Mesenchymal stem cell (in vitro differentiated cells and primary cell): ENCODE measurements at regions not wholly inside any gene's neighbourhood (a gene's known extent, or its start where the extent isn't known, plus 50 kb on each side); places are given as distances from the start of the nearest gene placed in this dataset.

ENCODE experiments used
- DNase-seq: peaks from one replicate; pipeline ENCODE4 v3.0.0-alpha.2; 2013
- H2AFZ ChIP-seq: one replicate; pipeline ENCODE4 v1.6.1; 2013; ENCODE audit warnings: low read depth, mild to moderate bottlenecking, control low read depth, inconsistent platforms, low read length, moderate library complexity
- H2AK5ac ChIP-seq: 2 replicates; pipeline ENCODE4 v1.6.1; 2013; ENCODE audit warnings: low read length, moderate library complexity, mild to moderate bottlenecking, inconsistent platforms; ENCODE audit not compliant: severe bottlenecking
- H2BK120ac ChIP-seq: one replicate; pipeline ENCODE4 v1.6.1; 2013; ENCODE audit warnings: low read depth, mild to moderate bottlenecking, inconsistent platforms, low read length, moderate library complexity
- H2BK12ac ChIP-seq, 2 experiments: one replicate each; pipeline ENCODE4 v1.6.1; 2013; ENCODE audit warnings: inconsistent platforms in 2 of 2, low read length in 2 of 2, mild to moderate bottlenecking in 2 of 2, moderate library complexity in 2 of 2, control low read depth in 1 of 2
- H2BK15ac ChIP-seq: one replicate; pipeline ENCODE4 v1.6.1; 2013; ENCODE audit warnings: mild to moderate bottlenecking, low read depth, inconsistent platforms; ENCODE audit not compliant: poor library complexity, severe bottlenecking
- H2BK5ac ChIP-seq: 2 replicates; pipeline ENCODE4 v1.6.1; 2013; ENCODE audit warnings: low read depth, mild to moderate bottlenecking, low read length, control low read depth, inconsistent platforms; ENCODE audit not compliant: poor library complexity, severe bottlenecking
- H3K14ac ChIP-seq, 2 experiments: one replicate each; pipeline ENCODE4 v1.6.1; 2013; ENCODE audit warnings: inconsistent platforms in 2 of 2, low read length in 2 of 2, control low read depth in 1 of 2, mild to moderate bottlenecking in 1 of 2, moderate library complexity in 1 of 2
- H3K18ac ChIP-seq, 2 experiments: one replicate each; pipeline ENCODE4 v1.6.1; 2013; ENCODE audit warnings: inconsistent platforms in 2 of 2, low read length in 2 of 2, control low read depth in 1 of 2, low read depth in 1 of 2, mild to moderate bottlenecking in 1 of 2
- H3K23ac ChIP-seq, 2 experiments: one replicate each; pipeline ENCODE4 v1.6.1; 2013; ENCODE audit warnings: inconsistent platforms in 2 of 2, low read length in 2 of 2, mild to moderate bottlenecking in 2 of 2, moderate library complexity in 2 of 2, control low read depth in 1 of 2
- H3K27ac ChIP-seq: 2 replicates; pipeline ENCODE4 v1.5.1; 2013; ENCODE audit warnings: mild to moderate bottlenecking, moderate library complexity, low read length, control low read depth, inconsistent platforms; ENCODE audit not compliant: poor library complexity, severe bottlenecking
- H3K27me3 ChIP-seq, 2 experiments: 2 replicates each; pipeline versions ENCODE4 v1.6.1 to v1.7.0; 2013; ENCODE audit warnings: low read length in 2 of 2, mild to moderate bottlenecking in 2 of 2, moderate library complexity in 2 of 2, control low read depth in 1 of 2, inconsistent platforms in 1 of 2; ENCODE audit not compliant: control insufficient read depth in 1 of 2, insufficient read depth in 1 of 2
- H3K36me3 ChIP-seq, 2 experiments: 2 replicates each; pipeline versions ENCODE4 v1.6.1 to v1.7.0; 2013; ENCODE audit warnings: low read length in 2 of 2, control low read depth in 1 of 2, inconsistent platforms in 1 of 2, low read depth in 1 of 2, mild to moderate bottlenecking in 1 of 2; ENCODE audit not compliant: insufficient read depth in 2 of 2, control insufficient read depth in 1 of 2
- H3K4ac ChIP-seq, 2 experiments: one replicate each; pipeline ENCODE4 v1.6.1; 2013; ENCODE audit warnings: inconsistent platforms in 2 of 2, low read length in 2 of 2, mild to moderate bottlenecking in 2 of 2, moderate library complexity in 2 of 2, control low read depth in 1 of 2, low read depth in 1 of 2
- H3K4me1 ChIP-seq: 2 replicates; pipeline ENCODE4 v1.6.1; 2013; ENCODE audit warnings: low read depth, low read length, control low read depth; ENCODE audit not compliant: control insufficient read depth, insufficient read depth
- H3K4me2 ChIP-seq: 2 replicates; pipeline ENCODE4 v1.6.1; 2013; ENCODE audit warnings: low read length, mild to moderate bottlenecking, inconsistent platforms; ENCODE audit not compliant: poor library complexity, severe bottlenecking
- H3K4me3 ChIP-seq, 2 experiments: 2 replicates each; pipeline versions ENCODE4 v1.5.1 to v1.7.0; 2013; ENCODE audit warnings: low read length in 2 of 2, mild to moderate bottlenecking in 2 of 2, control low read depth in 1 of 2, low read depth in 1 of 2; ENCODE audit not compliant: insufficient read depth in 1 of 2
- H3K79me1 ChIP-seq: replicated peaks from 2 replicates; pipeline ENCODE4 v1.6.1; 2013; ENCODE audit warnings: mild to moderate bottlenecking, control low read depth, low read length, inconsistent platforms; ENCODE audit not compliant: poor library complexity, severe bottlenecking
- H3K9ac ChIP-seq: 2 replicates; pipeline ENCODE4 v1.7.0; 2013; ENCODE audit warnings: mild to moderate bottlenecking, low read length, moderate library complexity
- H3K9me3 ChIP-seq: 2 replicates; pipeline ENCODE4 v1.7.0; 2013; ENCODE audit warnings: mild to moderate bottlenecking, low read length; ENCODE audit not compliant: control insufficient read depth
- H4K8ac ChIP-seq: one replicate; pipeline ENCODE4 v1.6.1; 2013; ENCODE audit warnings: inconsistent platforms, mild to moderate bottlenecking, low read length, moderate library complexity
- H4K91ac ChIP-seq: one replicate; pipeline ENCODE4 v1.6.1; 2013; ENCODE audit warnings: mild to moderate bottlenecking, low read length, inconsistent platforms
- WGBS: methylation state at CpG from one replicate; pipeline ENCODE4 v1.1.7; 2013; ENCODE audit warnings: mixed read lengths; 5-methylcytosine and 5-hydroxymethylcytosine counted together

- H2AK5ac ChIP-seq: no peak overlapping the region
- no peak overlapping the region for H3K9ac ChIP-seq
- H3K14ac ChIP-seq: no peak overlapping the region
- WGBS: no CpG with 5 or more reads among the region's 2 CpGs
- no peak for DNase-seq
- no peak overlapping the region for H3K18ac ChIP-seq
- H3K4me3 ChIP-seq: no peak overlapping the region
- H2BK120ac ChIP-seq: no peak overlapping the region
- no peak overlapping the region for H3K27ac ChIP-seq
- H2AFZ ChIP-seq: no peak overlapping the region
- H2BK12ac ChIP-seq: no peak overlapping the region
- no peaks in the 10 kb centered on the region for H3K27me3 ChIP-seq
- H3K4ac ChIP-seq: no peak overlapping the region
- no peak overlapping the region for H4K8ac ChIP-seq
- no peaks in the 10 kb centered on the region for H3K79me1 ChIP-seq
- H3K4me2 ChIP-seq: no peak overlapping the region
- no peaks in the 10 kb centered on the region for H3K4me1 ChIP-seq
- no peaks in the 10 kb centered on the region for H3K36me3 ChIP-seq
- H4K91ac ChIP-seq: no peak overlapping the region
- H3K9me3 ChIP-seq: no peaks in the 10 kb centered on the region
- H2BK5ac ChIP-seq: no peak overlapping the region
- H2BK15ac ChIP-seq: no peak overlapping the region
- H3K23ac ChIP-seq: no peak overlapping the region
Observed at GRCh38 chr5:89723907-89724306, 685.6 kb downstream of the CETN3 start.

DNA sequence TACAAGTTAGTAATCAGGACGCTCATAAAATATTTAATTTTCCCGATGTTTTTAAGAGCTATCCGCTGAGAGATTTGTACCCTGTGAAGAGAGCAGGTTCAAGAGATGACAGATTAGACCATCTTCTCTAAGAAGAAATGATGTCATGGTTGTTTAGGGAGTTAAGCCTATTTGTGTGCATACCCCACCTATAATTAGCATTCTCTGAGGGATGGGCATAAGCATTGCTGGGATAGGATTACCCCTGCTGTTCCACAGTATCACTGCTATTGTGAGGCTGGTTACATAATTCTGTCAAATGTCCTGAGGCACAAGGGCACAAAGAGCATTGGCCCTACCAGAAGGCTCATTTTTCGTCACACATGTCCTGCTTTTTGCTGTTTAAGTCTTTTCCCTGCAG is 687.0 kb downstream of the CETN3 start:
- H4K8ac ChIP-seq: no peak overlapping the region
- H2AK5ac ChIP-seq: no peak overlapping the region
- H3K4me1 ChIP-seq: no peaks in the 10 kb centered on the region
- H3K9me3 ChIP-seq: no peaks in the 10 kb centered on the region
- WGBS: 95% methylated on average over 4 of the region's 4 CpGs
- no peak overlapping the region for H3K27ac ChIP-seq
- H2BK15ac ChIP-seq: no peak overlapping the region
- no peak overlapping the region for H2BK120ac ChIP-seq
- no peak for DNase-seq
- H3K9ac ChIP-seq: no peak overlapping the region
- H3K14ac ChIP-seq: no peak overlapping the region
- no peak overlapping the region for H2BK5ac ChIP-seq
- H3K36me3 ChIP-seq: no peaks in the 10 kb centered on the region
- H3K4me3 ChIP-seq: no peak overlapping the region
- no peak overlapping the region for H4K91ac ChIP-seq
- H3K23ac ChIP-seq: no peak overlapping the region
- H2BK12ac ChIP-seq: no peak overlapping the region
- H3K18ac ChIP-seq: no peak overlapping the region
- no peak overlapping the region for H3K4ac ChIP-seq
- no peak overlapping the region for H2AFZ ChIP-seq
- no peaks in the 10 kb centered on the region for H3K27me3 ChIP-seq
- H3K4me2 ChIP-seq: no peak overlapping the region
- no peaks in the 10 kb centered on the region for H3K79me1 ChIP-seq

DNA sequence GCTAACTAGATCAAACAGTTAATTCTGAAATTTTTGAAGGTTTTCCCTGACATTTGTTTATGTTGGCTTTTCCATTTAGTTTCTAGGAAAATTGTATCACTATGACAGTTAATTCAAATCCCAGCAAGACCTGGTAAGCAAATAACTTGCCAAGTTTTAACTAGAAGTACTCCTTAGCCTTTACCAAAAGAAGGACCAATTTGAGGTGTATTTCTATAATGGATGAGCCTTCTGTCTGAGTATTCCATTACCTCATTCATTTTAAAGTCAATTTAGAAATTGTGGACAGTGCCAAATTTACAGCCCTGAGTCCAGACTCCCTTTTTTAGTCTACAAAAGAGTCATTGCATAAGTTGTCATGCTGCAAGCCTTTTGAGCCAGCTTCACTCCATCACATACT is 687.6 kb downstream of the CETN3 start:
- no peak overlapping the region for H2BK15ac ChIP-seq
- no peak overlapping the region for H3K4ac ChIP-seq
- H3K4me2 ChIP-seq: no peak overlapping the region
- H3K27me3 ChIP-seq: no peaks in the 10 kb centered on the region
- H3K36me3 ChIP-seq: no peaks in the 10 kb centered on the region
- no peak for DNase-seq
- no peak overlapping the region for H4K8ac ChIP-seq
- H3K4me1 ChIP-seq: no peaks in the 10 kb centered on the region
- H2AK5ac ChIP-seq: no peak overlapping the region
- H2BK5ac ChIP-seq: no peak overlapping the region
- no peak overlapping the region for H3K18ac ChIP-seq
- no peak overlapping the region for H4K91ac ChIP-seq
- H3K9me3 ChIP-seq: no peaks in the 10 kb centered on the region
- no peak overlapping the region for H3K23ac ChIP-seq
- H2BK120ac ChIP-seq: no peak overlapping the region
- H3K9ac ChIP-seq: no peak overlapping the region
- no peak overlapping the region for H2AFZ ChIP-seq
- no peak overlapping the region for H3K14ac ChIP-seq
- no peak overlapping the region for H3K4me3 ChIP-seq
- H2BK12ac ChIP-seq: no peak overlapping the region
- no peak overlapping the region for H3K27ac ChIP-seq
- H3K79me1 ChIP-seq: no peaks in the 10 kb centered on the region

GRCh38 chr5:89721353-89721752 is 688.2 kb downstream of the CETN3 start:
- Histone ChIP-seq H3K27me3 (no peaks in the 10 kb centered on the region), H2AK5ac (no peak overlapping the region), H2BK12ac (no peak overlapping the region), H3K4me1 (no peaks in the 10 kb centered on the region), H2BK120ac (no peak overlapping the region), H3K4me3 (no peak overlapping the region), H3K4me2 (no peak overlapping the region), H4K8ac (no peak overlapping the region), H3K14ac (no peak overlapping the region), H3K27ac (no peak overlapping the region), H3K36me3 (no peaks in the 10 kb centered on the region), H2BK15ac (no peak overlapping the region), H3K18ac (no peak overlapping the region), H3K9me3 (no peaks in the 10 kb centered on the region), H3K9ac (no peak overlapping the region), H3K4ac (no peak overlapping the region), H4K91ac (no peak overlapping the region), H3K23ac (no peak overlapping the region), H2BK5ac (no peak overlapping the region), H2AFZ (no peak overlapping the region), H3K79me1 (no peaks in the 10 kb centered on the region)
- WGBS: 100% methylated on average over 1 of the region's 2 CpGs
- DNase-seq: no peak
